NT2/D1 (cell line): ENCODE measurements at regions not wholly inside any gene's neighbourhood (a gene's known extent, or its start where the extent isn't known, plus 50 kb on each side); places are given as distances from the start of the nearest gene placed in this dataset.

ENCODE experiments used
- SUZ12 ChIP-seq: IDR thresholded peaks from 2 replicates; pipeline ENCODE4 v1.6.1; 2011; ENCODE audit not compliant: insufficient read length, insufficient read depth; ENCODE audit errors: extremely low read depth
- YY1 ChIP-seq: IDR thresholded peaks from 2 replicates; pipeline ENCODE4 v1.6.1; 2011; ENCODE audit not compliant: insufficient read length, insufficient read depth
- ZNF274 ChIP-seq: IDR thresholded peaks from 2 replicates; pipeline ENCODE4 v1.6.1; 2011; ENCODE audit warnings: mild to moderate bottlenecking, low read depth, low read length

GRCh38 chr22:34096770-34097169, 176.5 kb upstream of the LARGE1 start:
- TF ChIP-seq YY1 (no peak), ZNF274 (no peak), SUZ12 (no peak)
